K562 (cell line): ENCODE measurements at regions not wholly inside any gene's neighbourhood (a gene's known extent, or its start where the extent isn't known, plus 50 kb on each side); places are given as distances from the start of the nearest gene placed in this dataset.

Source experiments
- ATAC-seq: fragments of 200-7000 bp; cut with Tn5 transposase; 3 replicates; pipeline ENCODE4 v1.9.1; 2020; ENCODE audit warnings: moderate library complexity
- BruUV-seq: library from RNA; stranded (reverse); fragments of 400-500 nt; replicated peaks from 2 replicates; lab custom pipeline; 2021; lab: Mats Ljungman, UMichigan
- CTCF ChIA-PET: fragments of 300-600 bp; formaldehyde crosslinking; extraction: SDS; loops from one replicate; lab custom pipeline; 2021; ENCODE audit warnings: low intra/inter-chr PET ratio; lab: Yijun Ruan, JAX
- POLR2A ChIA-PET: fragments of 300-600, 350-650 bp; sonication (Branson Sonifier 250); formaldehyde crosslinking; extraction: SDS; loops from one replicate; lab custom pipeline; 2021; ENCODE audit warnings: antibody characterized with exemption, inconsistent platforms; lab: Yijun Ruan, JAX
- DNase-seq, 4 experiments: peaks; one replicate each; pipeline versions ENCODE4 v3.0.0 to v3.0.0-alpha.2; 2011 to 2018; ENCODE audit warnings: low spot score in 3 of 4, mixed read lengths in 3 of 4; ENCODE audit errors: extremely low read depth in 1 of 4
- FAIRE-seq: peaks from 2 replicates; lab custom pipeline; 2011; peaks lifted over from hg19 to GRCh38; lab: Jason Lieb, UNC
- H2AFZ ChIP-seq: 2 replicates; pipeline ENCODE4 v1.6.0; 2011; ENCODE audit warnings: low read depth, low read length, control low read depth, inconsistent platforms
- H3K27ac ChIP-seq: fragments of 200-600 bp; 3 replicates; pipeline ENCODE4 v1.8.0; 2011; ENCODE audit warnings: low read depth, mild to moderate bottlenecking, control low read depth, inconsistent platforms, low read length, moderate library complexity, mixed read lengths; ENCODE audit errors: extremely low read depth
- H3K27me3 ChIP-seq, 2 experiments: fragments of 300-600 bp in 1 of 2; 2 replicates in 1 of 2; 3 replicates in 1 of 2; pipeline versions ENCODE4 v1.6.0 to v1.8.0; 2011; ENCODE audit warnings: inconsistent platforms in 2 of 2, low read length in 2 of 2, mild to moderate bottlenecking in 1 of 2, mixed read lengths in 1 of 2, moderate library complexity in 1 of 2; ENCODE audit not compliant: control insufficient read depth in 2 of 2, insufficient read depth in 2 of 2
- H3K36me3 ChIP-seq: fragments of 300-600 bp; 3 replicates; pipeline ENCODE4 v1.8.0; 2011; ENCODE audit warnings: mild to moderate bottlenecking, low read length, inconsistent platforms; ENCODE audit not compliant: control insufficient read depth, insufficient read depth
- H3K4me1 ChIP-seq, 2 experiments: fragments of 200-600 bp in 1 of 2; replicated peaks in 1 of 2; 2 replicates in 1 of 2; 3 replicates in 1 of 2; pipeline versions ENCODE4 v1.5.1 to v1.8.0; 2011; ENCODE audit warnings: inconsistent platforms in 2 of 2, low read length in 2 of 2, mild to moderate bottlenecking in 1 of 2, mixed read lengths in 1 of 2, moderate library complexity in 1 of 2; ENCODE audit not compliant: control insufficient read depth in 2 of 2, insufficient read depth in 2 of 2
- H3K4me2 ChIP-seq: 2 replicates; pipeline ENCODE4 v1.6.1; 2011; ENCODE audit warnings: low read length, control low read depth, inconsistent platforms, mixed read lengths; ENCODE audit not compliant: insufficient read depth
- H3K4me3 ChIP-seq: fragments of 200-600 bp; sonication (generic), shearing (Covaris generic); 2 replicates; pipeline ENCODE4 v1.5.1; 2016; ENCODE audit warnings: control low read depth, inconsistent platforms
- H3K79me2 ChIP-seq: fragments of 200-600 bp; 3 replicates; pipeline ENCODE4 v1.8.0; 2011; ENCODE audit warnings: low read length, inconsistent platforms; ENCODE audit not compliant: control insufficient read depth, insufficient read depth
- H3K9ac ChIP-seq, 2 experiments: 2 replicates each; pipeline versions ENCODE4 v1.6.0 to v1.6.1; 2011; ENCODE audit warnings: low read depth in 2 of 2, low read length in 2 of 2, control low read depth in 1 of 2, inconsistent platforms in 1 of 2, mild to moderate bottlenecking in 1 of 2, mixed read lengths in 1 of 2; ENCODE audit not compliant: insufficient read depth in 1 of 2
- H3K9me1 ChIP-seq: one replicate; pipeline ENCODE4 v1.6.0; 2011; ENCODE audit warnings: inconsistent platforms, mild to moderate bottlenecking, low read length, moderate library complexity; ENCODE audit not compliant: control insufficient read depth, insufficient read depth
- H3K9me3 ChIP-seq: replicated peaks from 2 replicates; pipeline ENCODE4 v1.5.1; 2011; ENCODE audit warnings: low read depth, low read length, inconsistent platforms; ENCODE audit not compliant: control insufficient read depth, insufficient read depth
- H4K20me1 ChIP-seq: replicated peaks from 2 replicates; pipeline ENCODE4 v1.6.1; 2011; ENCODE audit warnings: low read length, inconsistent platforms, mixed read lengths; ENCODE audit not compliant: control insufficient read depth, insufficient read depth
- FOXJ2 ChIP-seq: fragments of 200-800 bp; sonication (Bioruptor generic); IDR thresholded peaks from 2 replicates; pipeline ENCODE4 v1.6.1; 2016; ENCODE audit warnings: missing genetic modification characterization, missing compliant biosample characterization
- ZNF133 ChIP-seq: fragments of 250-450 bp; sonication (Bioruptor Pico); IDR thresholded peaks from 2 replicates; pipeline ENCODE4 v1.4.0; 2020; ENCODE audit warnings: mild to moderate bottlenecking
- ZNF780A ChIP-seq: fragments of 250-450 bp; sonication (Bioruptor Pico); IDR thresholded peaks from 2 replicates; pipeline ENCODE4 v1.5.0; 2021; ENCODE audit warnings: mild to moderate bottlenecking
- WGBS: fragments of 100-300 bp; shearing (Covaris generic); methylation state at CpG from one replicate; pipeline ENCODE4 v1.1.6; 2016; ENCODE audit warnings: low coverage, mixed read lengths; ENCODE audit not compliant: insufficient coverage; ENCODE audit errors: missing lambda C conversion rate; 5-methylcytosine and 5-hydroxymethylcytosine counted together
- in situ Hi-C: fragments of 300-500 bp; cut with MboI; formaldehyde crosslinking; loops from 4 replicates; pipeline ENCODE4 v1.15.0; 2018; ENCODE audit warnings: inconsistent platforms, mixed read lengths
- intact Hi-C: fragments of 100-400 bp; cut with micrococcal nuclease; formaldehyde crosslinking; loops from 2 replicates; pipeline ENCODE4 v1.14.2; 2022
- TF ChIP-seq, protein P1 (sequence below), 2 experiments: fragments of 150-350 bp in 1 of 2; IDR thresholded peaks; 2 replicates each; pipeline ENCODE4 v1.6.1; 2012 to 2016; ENCODE audit warnings: low read depth in 2 of 2, low read length in 2 of 2, mild to moderate bottlenecking in 1 of 2, moderate library complexity in 1 of 2
- TF ChIP-seq, protein P2 (sequence below), 2 experiments: fragments of 250-450 bp in 1 of 2; fragments of 450-650 bp in 1 of 2; sonication (Bioruptor Pico) in 1 of 2; IDR thresholded peaks; 2 replicates each; pipeline versions ENCODE4 v1.6.1 to v1.8.0; 2016 to 2021; ENCODE audit warnings: mild to moderate bottlenecking in 2 of 2, moderate library complexity in 2 of 2, missing compliant biosample characterization in 1 of 2, missing genetic modification characterization in 1 of 2
- TF ChIP-seq, protein P3 (sequence below): fragments of 450-650 bp; formaldehyde crosslinking; conservative IDR thresholded peaks from 2 replicates; pipeline ENCODE4 v1.4.0; 2022; ENCODE audit warnings: mild to moderate bottlenecking, missing genetic modification characterization
- TF ChIP-seq, protein P4 (sequence below), 3 experiments: IDR thresholded peaks in 2 of 3; conservative IDR thresholded peaks in 1 of 3; 2 replicates each; pipeline ENCODE4 v1.5.1; 2011 to 2012; ENCODE audit warnings: low read length in 3 of 3, mild to moderate bottlenecking in 3 of 3, control low read depth in 2 of 3, improper control_type of control experiment in 1 of 3, inconsistent platforms in 1 of 3, low read depth in 1 of 3, mixed read lengths in 1 of 3, moderate library complexity in 1 of 3; ENCODE audit not compliant: insufficient read depth in 2 of 3
- TF ChIP-seq, protein P5 (sequence below), 2 experiments: IDR thresholded peaks in 1 of 2; conservative IDR thresholded peaks in 1 of 2; 2 replicates each; pipeline ENCODE4 v1.6.1; 2016; ENCODE audit warnings: low read depth in 2 of 2, mild to moderate bottlenecking in 1 of 2, missing compliant biosample characterization in 1 of 2, missing genetic modification characterization in 1 of 2, moderate library complexity in 1 of 2

DNA sequence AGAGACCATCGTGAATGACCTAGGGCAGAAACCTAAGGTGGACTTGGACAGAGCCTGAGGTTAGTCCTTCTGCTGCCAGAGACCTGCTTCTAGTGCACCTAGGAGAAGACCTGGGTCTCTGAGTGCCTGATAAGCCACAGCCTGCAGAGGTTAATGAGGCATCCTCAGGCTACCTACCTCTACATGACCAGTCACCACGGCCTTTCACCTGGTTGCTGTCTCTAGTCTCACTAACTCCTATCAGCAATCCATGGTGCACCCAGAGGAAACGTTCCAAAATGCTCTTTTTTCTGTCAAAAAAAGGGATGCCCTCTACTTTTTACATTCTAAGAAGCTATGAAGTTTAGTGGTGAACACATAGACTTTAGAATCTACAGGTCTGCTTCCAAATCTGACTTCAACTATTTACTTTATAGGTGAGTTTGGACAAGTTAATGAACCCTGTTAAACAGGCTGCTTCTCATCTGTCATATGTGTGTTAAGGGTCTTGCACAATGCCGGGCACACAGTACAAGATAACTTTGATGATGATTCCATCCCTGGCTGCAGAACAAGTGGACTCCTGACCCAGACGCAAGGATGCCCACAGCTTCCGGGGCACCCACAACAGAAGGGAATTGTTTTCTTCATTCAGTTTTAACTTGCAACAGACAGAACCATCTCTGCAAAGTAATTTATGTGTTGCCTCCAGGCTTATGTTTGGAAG is 469.9 kb upstream of the CDH5 start:
- H3K4me2 ChIP-seq = no peak overlapping the region
- ChIA-PET CTCF (no interaction called here), POLR2A (no interaction called here)
- in situ Hi-C loops = no loop called here
- H3K27me3 ChIP-seq = no peaks in the 10 kb centered on the region
- no TSS peak for BruUV-seq
- intact Hi-C loops = no loop called here
- H3K36me3 ChIP-seq = no peaks in the 10 kb centered on the region
- no peak for DNase-seq
- 0% methylated on average over 6 of the region's 6 CpGs for WGBS
- H4K20me1 ChIP-seq = no peaks in the 10 kb centered on the region
- no peaks in the 10 kb centered on the region for H3K9me1 ChIP-seq
- H2AFZ ChIP-seq = no peak overlapping the region
- no peaks in the 10 kb centered on the region for H3K9me3 ChIP-seq
- FAIRE-seq = no peak
- H3K9ac ChIP-seq = no peak overlapping the region
- no peak overlapping the region for H3K4me3 ChIP-seq
- no peak for ATAC-seq
- H3K4me1 ChIP-seq = no peaks in the 10 kb centered on the region
- no peaks in the 10 kb centered on the region for H3K79me2 ChIP-seq
- H3K27ac ChIP-seq = no peak overlapping the region
- TF ChIP-seq ZNF133 (CRISPR knock-in tag) (no peak), ZNF780A (no peak), FOXJ2 (tag) (no peak)
- TF ChIP-seq, protein P1, sequence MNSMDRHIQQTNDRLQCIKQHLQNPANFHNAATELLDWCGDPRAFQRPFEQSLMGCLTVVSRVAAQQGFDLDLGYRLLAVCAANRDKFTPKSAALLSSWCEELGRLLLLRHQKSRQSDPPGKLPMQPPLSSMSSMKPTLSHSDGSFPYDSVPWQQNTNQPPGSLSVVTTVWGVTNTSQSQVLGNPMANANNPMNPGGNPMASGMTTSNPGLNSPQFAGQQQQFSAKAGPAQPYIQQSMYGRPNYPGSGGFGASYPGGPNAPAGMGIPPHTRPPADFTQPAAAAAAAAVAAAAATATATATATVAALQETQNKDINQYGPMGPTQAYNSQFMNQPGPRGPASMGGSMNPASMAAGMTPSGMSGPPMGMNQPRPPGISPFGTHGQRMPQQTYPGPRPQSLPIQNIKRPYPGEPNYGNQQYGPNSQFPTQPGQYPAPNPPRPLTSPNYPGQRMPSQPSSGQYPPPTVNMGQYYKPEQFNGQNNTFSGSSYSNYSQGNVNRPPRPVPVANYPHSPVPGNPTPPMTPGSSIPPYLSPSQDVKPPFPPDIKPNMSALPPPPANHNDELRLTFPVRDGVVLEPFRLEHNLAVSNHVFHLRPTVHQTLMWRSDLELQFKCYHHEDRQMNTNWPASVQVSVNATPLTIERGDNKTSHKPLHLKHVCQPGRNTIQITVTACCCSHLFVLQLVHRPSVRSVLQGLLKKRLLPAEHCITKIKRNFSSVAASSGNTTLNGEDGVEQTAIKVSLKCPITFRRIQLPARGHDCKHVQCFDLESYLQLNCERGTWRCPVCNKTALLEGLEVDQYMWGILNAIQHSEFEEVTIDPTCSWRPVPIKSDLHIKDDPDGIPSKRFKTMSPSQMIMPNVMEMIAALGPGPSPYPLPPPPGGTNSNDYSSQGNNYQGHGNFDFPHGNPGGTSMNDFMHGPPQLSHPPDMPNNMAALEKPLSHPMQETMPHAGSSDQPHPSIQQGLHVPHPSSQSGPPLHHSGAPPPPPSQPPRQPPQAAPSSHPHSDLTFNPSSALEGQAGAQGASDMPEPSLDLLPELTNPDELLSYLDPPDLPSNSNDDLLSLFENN (IDR thresholded peaks at IDR 0.05; ENCODE audit: low read depth in 2 of 2, low read length in 2 of 2) = no peak
- TF ChIP-seq, protein P2, sequence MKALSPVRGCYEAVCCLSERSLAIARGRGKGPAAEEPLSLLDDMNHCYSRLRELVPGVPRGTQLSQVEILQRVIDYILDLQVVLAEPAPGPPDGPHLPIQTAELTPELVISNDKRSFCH (CRISPR knock-in tag; IDR thresholded peaks at IDR 0.05) = no peak
- TF ChIP-seq, protein P2 (tag; IDR thresholded peaks at IDR 0.05) = no peak
- TF ChIP-seq, protein P3, sequence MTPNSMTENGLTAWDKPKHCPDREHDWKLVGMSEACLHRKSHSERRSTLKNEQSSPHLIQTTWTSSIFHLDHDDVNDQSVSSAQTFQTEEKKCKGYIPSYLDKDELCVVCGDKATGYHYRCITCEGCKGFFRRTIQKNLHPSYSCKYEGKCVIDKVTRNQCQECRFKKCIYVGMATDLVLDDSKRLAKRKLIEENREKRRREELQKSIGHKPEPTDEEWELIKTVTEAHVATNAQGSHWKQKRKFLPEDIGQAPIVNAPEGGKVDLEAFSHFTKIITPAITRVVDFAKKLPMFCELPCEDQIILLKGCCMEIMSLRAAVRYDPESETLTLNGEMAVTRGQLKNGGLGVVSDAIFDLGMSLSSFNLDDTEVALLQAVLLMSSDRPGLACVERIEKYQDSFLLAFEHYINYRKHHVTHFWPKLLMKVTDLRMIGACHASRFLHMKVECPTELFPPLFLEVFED = no peak
- TF ChIP-seq, protein P4, sequence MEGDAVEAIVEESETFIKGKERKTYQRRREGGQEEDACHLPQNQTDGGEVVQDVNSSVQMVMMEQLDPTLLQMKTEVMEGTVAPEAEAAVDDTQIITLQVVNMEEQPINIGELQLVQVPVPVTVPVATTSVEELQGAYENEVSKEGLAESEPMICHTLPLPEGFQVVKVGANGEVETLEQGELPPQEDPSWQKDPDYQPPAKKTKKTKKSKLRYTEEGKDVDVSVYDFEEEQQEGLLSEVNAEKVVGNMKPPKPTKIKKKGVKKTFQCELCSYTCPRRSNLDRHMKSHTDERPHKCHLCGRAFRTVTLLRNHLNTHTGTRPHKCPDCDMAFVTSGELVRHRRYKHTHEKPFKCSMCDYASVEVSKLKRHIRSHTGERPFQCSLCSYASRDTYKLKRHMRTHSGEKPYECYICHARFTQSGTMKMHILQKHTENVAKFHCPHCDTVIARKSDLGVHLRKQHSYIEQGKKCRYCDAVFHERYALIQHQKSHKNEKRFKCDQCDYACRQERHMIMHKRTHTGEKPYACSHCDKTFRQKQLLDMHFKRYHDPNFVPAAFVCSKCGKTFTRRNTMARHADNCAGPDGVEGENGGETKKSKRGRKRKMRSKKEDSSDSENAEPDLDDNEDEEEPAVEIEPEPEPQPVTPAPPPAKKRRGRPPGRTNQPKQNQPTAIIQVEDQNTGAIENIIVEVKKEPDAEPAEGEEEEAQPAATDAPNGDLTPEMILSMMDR (IDR thresholded peaks at IDR 0.05 in 2 of 3, conservative IDR thresholded peaks at IDR 0.05 in 1 of 3; ENCODE audit: insufficient read depth in 2 of 3, low read depth in 1 of 3, low read length in 3 of 3) = no peak
- TF ChIP-seq, protein P5, sequence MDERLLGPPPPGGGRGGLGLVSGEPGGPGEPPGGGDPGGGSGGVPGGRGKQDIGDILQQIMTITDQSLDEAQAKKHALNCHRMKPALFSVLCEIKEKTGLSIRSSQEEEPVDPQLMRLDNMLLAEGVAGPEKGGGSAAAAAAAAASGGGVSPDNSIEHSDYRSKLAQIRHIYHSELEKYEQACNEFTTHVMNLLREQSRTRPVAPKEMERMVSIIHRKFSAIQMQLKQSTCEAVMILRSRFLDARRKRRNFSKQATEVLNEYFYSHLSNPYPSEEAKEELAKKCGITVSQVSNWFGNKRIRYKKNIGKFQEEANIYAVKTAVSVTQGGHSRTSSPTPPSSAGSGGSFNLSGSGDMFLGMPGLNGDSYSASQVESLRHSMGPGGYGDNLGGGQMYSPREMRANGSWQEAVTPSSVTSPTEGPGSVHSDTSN (CRISPR knock-in tag; IDR thresholded peaks at IDR 0.05; ENCODE audit: low read depth) = no peak
- TF ChIP-seq, protein P5 (tag; conservative IDR thresholded peaks at IDR 0.05; ENCODE audit: low read depth) = no peak
